NCI-H510A treated with DMSO at 0.1 percent for 48 hours (cell line): ENCODE measurements at regions not wholly inside any gene's neighbourhood (a gene's known extent, or its start where the extent isn't known, plus 50 kb on each side); places are given as distances from the start of the nearest gene placed in this dataset.
A peak's percentile ranks its signal among the peaks of the same experiment; 100 is the strongest.

ENCODE experiments used
- DNase-seq: peaks from one replicate; lab custom pipeline; 2025; lab: John Stamatoyannopoulos, UW

- DNase-seq, result no peak
Measured at GRCh38 chr15:87354661-87355410, 901.7 kb downstream of the NTRK3 start.

GRCh38 chr15:87349181-87349580 lies 907.4 kb downstream of the NTRK3 start:
- no peak for DNase-seq

GRCh38 chr15:87348746-87349145 lies 907.8 kb downstream of the NTRK3 start:
- DNase-seq, result peak; percentile 16

DNA sequence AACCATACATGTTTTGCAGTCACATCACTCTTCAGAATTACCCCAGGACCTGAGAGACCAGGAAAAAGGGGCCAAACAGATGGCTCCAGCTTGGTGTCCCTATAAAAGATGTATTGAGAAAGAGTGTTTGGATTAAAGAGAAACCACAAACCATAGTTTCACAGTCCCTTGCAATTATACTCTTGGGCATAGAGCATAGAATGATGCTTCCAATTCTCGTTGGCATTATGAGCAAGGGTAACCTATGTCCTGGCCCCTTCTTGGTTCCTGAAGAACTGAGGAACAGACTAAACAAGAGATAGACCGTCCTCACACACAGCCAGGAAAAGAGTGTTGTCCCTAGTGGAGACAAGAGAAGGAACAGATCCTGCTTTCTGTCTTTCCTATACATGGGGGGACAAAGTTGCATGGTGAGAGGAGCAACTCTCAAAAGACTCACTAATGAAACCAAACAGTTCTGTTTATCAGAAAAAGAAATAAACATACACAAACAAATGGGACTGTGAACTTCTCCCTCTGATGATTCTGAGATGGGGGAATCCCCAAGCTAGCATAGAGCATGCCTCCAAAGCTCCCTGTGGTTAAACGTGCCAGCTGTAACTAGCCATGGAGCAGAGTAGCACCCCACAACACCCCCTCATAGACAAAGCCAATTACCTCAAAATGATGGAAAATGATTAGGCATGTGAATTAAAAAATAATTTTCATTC lies 908.6 kb downstream of the NTRK3 start:
- DNase-seq, result no peak

DNA sequence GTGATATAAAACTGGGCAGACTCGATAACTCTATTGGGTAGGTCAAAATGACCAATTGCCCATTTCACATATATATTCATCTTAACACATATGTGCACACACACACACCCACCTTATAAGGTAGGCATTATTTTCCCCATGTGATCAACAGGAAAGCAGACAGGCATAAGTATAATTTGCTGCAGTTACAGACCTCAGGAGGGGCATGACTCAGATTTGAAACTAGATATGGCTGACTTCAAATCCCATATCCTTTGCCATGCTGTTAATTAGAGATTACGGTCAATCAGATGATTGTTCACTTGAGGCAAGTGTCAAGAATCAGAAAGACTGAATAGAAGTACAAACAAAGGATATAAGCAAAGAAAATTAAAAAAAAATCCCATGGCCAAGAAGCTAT lies 910.6 kb downstream of the NTRK3 start:
- DNase-seq, result no peak

GRCh38 chr15:87343966-87344365 lies 912.6 kb downstream of the NTRK3 start:
- DNase-seq, result no peak

DNA sequence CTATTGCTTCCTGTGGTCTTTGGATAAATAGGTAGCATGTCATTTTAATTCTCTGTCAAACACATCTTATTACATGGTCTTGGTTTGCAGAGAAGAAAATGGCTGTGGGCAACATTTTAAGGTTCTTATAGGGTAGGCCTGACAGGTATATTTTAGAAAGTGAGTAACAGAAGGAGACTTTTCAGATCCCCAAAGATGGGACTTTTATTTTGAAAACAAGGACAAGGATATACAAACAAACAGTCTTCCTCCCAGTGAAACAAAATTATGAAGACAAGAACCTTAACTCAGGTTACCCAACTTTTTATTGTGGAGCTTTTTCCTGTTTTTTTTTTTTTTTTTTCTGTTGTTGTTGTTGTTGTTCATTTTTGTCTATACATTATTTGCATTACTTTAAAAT lies 916.2 kb downstream of the NTRK3 start:
- no peak for DNase-seq

GRCh38 chr15:87326269-87326668 lies 930.3 kb downstream of the NTRK3 start:
- DNase-seq, result no peak

DNA sequence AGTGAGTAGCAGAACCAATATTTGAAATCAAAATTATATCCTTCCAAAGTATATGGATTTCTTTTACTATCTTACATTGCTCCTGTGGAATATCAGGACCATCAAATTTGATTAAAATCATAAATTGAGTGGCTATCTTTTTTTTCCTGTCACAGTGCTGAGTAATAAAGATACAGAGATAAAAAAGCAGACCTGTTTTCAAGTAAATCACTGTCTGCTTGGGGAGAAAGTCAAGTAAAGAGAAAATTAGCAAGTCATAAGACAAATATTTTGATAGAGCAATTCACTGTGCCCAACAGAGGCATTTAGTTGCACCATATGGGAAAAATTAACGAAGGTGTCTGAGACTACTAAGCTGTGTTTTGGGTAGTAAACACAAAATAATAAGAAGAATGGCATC lies 933.7 kb downstream of the NTRK3 start:
- DNase-seq, result no peak

- no peak for DNase-seq
Measured at GRCh38 chr15:87322265-87322664, 934.3 kb downstream of the NTRK3 start.

DNA sequence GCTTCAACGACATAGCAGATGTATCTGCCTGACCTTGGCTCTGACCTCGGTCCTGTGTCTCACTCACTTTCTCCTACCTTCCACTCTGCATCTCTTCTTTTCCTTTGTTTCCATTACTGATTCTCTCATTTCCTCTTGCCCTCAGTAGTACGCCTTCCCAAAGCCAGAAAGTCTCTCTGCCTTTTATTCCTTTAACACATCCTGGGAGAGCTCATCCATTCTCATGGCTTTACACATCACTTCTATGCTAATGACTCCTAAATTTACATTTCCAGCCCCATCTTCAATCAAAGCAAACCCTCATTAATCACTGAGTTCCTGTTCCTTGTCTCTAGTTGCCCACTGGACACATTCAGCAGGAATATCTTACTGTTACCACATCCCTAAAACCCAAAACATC lies 938.6 kb downstream of the NTRK3 start:
- no peak for DNase-seq

GRCh38 chr15:87312221-87312620 lies 944.3 kb downstream of the NTRK3 start:
- no peak for DNase-seq

DNA sequence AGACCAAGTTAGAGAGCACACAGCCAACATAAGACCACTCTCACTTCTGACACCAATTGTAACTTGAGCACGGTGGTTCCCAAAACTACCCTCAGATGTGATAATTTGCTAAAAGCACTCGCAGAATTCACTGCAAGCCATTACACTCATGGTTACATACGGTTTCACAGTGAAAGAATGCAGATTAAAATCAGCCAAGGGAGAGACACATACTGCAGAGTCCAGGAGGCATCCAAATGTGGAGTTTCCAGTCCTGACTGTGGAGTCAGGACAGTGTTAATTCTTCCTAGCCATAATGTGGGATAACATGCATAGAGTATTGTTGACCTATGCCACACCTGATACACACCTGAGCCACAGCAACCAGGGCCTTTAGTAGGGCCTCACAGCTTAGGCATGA lies 956.4 kb downstream of the NTRK3 start:
- no peak for DNase-seq

GRCh38 chr15:87294854-87295253 lies 961.7 kb downstream of the NTRK3 start:
- DNase-seq, result no peak

DNA sequence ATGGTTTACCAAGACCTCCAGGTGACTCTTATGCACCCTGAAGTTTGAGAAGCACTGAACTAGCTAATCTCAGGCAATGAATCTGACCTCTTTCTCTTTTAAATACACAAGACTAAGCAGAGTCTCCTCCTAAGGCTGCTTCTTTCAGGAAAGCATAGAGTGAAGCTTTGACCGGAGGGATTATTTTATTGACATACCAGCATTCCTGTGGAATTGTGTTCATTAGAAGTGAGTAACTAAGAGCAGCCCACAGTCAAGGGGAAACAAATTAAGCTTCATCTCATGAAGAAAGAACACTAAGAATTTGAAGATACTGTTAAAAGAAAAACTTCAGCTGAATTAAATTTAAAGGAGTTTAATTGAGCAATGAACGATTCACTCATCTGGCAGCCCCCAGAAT lies 963.5 kb downstream of the NTRK3 start:
- no peak for DNase-seq

GRCh38 chr15:87287156-87287555 lies 969.4 kb downstream of the NTRK3 start:
- no peak for DNase-seq

GRCh38 chr15:87269566-87269965 lies 987.0 kb downstream of the NTRK3 start:
- no peak for DNase-seq

- no peak for DNase-seq
Measured at GRCh38 chr15:87268675-87269074, 987.9 kb downstream of the NTRK3 start.

GRCh38 chr15:87267798-87268197 lies 988.7 kb downstream of the NTRK3 start:
- DNase-seq, result no peak

GRCh38 chr15:87263871-87264270 lies 992.7 kb downstream of the NTRK3 start:
- DNase-seq, result no peak

DNA sequence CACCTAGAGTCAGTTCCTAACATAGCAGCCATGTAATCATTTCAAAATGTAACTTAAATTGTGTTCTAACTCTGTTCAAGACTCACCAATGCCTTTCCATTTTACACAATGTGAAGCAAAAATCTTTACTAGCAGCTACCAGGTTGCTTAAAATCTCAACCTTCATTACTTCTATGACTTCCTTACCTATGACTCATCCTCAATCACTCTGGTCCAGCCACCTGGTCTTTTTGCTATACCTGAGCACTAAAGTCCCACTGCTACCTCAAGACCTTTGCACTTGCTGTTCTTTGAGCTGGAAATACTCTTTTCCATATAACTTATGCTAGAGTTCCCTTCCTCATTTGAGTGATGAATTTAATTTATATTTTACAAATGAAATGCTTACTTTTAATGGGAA lies 993.2 kb downstream of the NTRK3 start:
- DNase-seq, result no peak

- DNase-seq, result no peak
Measured at GRCh38 chr15:87245592-87245991, 1010.9 kb downstream of the NTRK3 start.

DNA sequence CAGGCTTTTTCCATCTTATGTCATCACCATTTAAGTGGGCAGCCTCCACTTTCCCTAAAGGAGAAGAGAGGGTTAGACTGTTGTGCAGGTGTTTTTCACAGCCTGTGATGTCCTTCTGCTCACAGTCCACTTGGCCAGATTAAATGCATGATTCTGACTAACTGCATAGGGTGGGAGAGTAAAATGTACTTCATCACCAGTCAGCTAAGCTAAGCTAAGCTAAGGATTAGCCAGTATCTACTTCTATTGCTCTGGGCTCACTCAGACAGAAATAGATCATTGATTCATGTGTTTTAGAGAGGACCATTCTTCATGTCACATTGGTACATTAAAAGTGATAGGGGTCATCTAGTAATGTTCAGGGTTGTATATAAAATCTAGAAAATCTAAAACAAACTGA lies 1013.1 kb downstream of the NTRK3 start:
- no peak for DNase-seq
